Heart left ventricle (tissue), 16 donors: ENCODE measurements at regions not wholly inside any gene's neighbourhood (a gene's known extent, or its start where the extent isn't known, plus 50 kb on each side); places are given as distances from the start of the nearest gene placed in this dataset.

Experiments used
- ATAC-seq, 4 donors: fragments of 200-7000 bp; cut with Tn5 transposase; one replicate each; pipeline ENCODE4 v1.9.1; 2020 to 2022; ENCODE audit warnings: moderate library complexity in 4 of 4, mild to moderate bottlenecking in 3 of 4, moderate number of reproducible peaks in 1 of 4
- DNase-seq, 5 donors: peaks; one replicate each; pipeline ENCODE4 v3.0.0-alpha.2; 2020
- H3K27ac ChIP-seq, 12 donors: fragments of 200-600 bp; sonication (generic) in 4 of 12; one replicate each; pipeline versions ENCODE4 v1.5.0 to v1.8.0; 2016 to 2022; ENCODE audit warnings: mild to moderate bottlenecking in 2 of 12
- H3K27me3 ChIP-seq, 9 donors: fragments of 200-600 bp; sonication (generic) in 2 of 9; one replicate each; pipeline versions ENCODE4 v1.5.1 to v1.8.0; 2016 to 2022; ENCODE audit warnings: mild to moderate bottlenecking in 3 of 9
- H3K36me3 ChIP-seq, 9 donors: fragments of 200-600 bp; sonication (generic) in 2 of 9; one replicate each; pipeline versions ENCODE4 v1.5.0 to v1.8.0; 2018 to 2022; ENCODE audit warnings: mild to moderate bottlenecking in 2 of 9
- H3K4me1 ChIP-seq, 12 donors: fragments of 200-600 bp; sonication (generic) in 4 of 12; one replicate each; pipeline versions ENCODE4 v1.5.0 to v1.8.0; 2016 to 2022; ENCODE audit warnings: mild to moderate bottlenecking in 3 of 12
- H3K4me3 ChIP-seq, 12 donors: fragments of 200-600 bp; sonication (generic) in 4 of 12; one replicate each; pipeline versions ENCODE4 v1.5.0 to v1.8.0; 2017 to 2022; ENCODE audit warnings: mild to moderate bottlenecking in 9 of 12, moderate library complexity in 4 of 12
- H3K9me3 ChIP-seq, 12 donors: fragments of 200-600 bp; sonication (generic) in 4 of 12; one replicate each; pipeline versions ENCODE4 v1.5.0 to v1.8.0; 2016 to 2022; ENCODE audit warnings: mild to moderate bottlenecking in 1 of 12
- POLR2A ChIP-seq, 2 donors: fragments of 450-650 bp; IDR thresholded peaks; one replicate each; pipeline ENCODE4 v1.6.1; 2017; ENCODE audit warnings: antibody characterized with exemption in 2 of 2, mild to moderate bottlenecking in 2 of 2, moderate library complexity in 2 of 2
- WGBS, 4 donors: extraction: QIAGEN DNeasy Blood & Tissue Kit in 2 of 4; methylation state at CpG; one replicate each; pipeline versions ENCODE4 v1.1.5 to v1.1.7; 2013 to 2018; 5-methylcytosine and 5-hydroxymethylcytosine counted together
- intact Hi-C, 10 donors: fragments of 100-400 bp; cut with DNase I; formaldehyde crosslinking; loops; one replicate each; pipeline versions ENCODE4 v1.11.1 to v1.14.2; 2022
- TF ChIP-seq, protein P1 (sequence below), 12 donors: fragments of 200-600 bp; sonication (generic) in 4 of 12; IDR thresholded peaks; one replicate each; pipeline versions ENCODE4 v1.5.0 to v1.8.0; 2018 to 2022; ENCODE audit warnings: antibody characterized with exemption in 12 of 12, mild to moderate bottlenecking in 5 of 12
- donor health status: ischemic (EF 13 %, LVEDD 7.1; RV severe dilation, severe dysfunction).
- donor health status: healthy with polysubstance abuse.
- donor health status: DM: no; HTN: yes; CAD: no.
- donor health status: DM: no; HTN: no; CAD: no.
- donor health status: ischemic (EF 25% LVEDD 6.9; RV normal size, moderate dysfunction).
- donor health status: ischemic (EF 25% LVEDD 5.7; RV mildly dilated, moderate dysfunction).
- donor health status: healthy.
- donor health status: DM: yes; HTN: yes; CAD: no.
- donor health status: ischemic (EF 35%, LVEDD 5.7; RV mildly dilated, moderate dysfunction).
- donor health status: nonischemic (EF 11% LVEDD 7.7; RV severe dilation, severe dysfunction).
- donor health status: DM: yes; HTN: yes; CAD: no.
- donor health status: PGD.
- donor health status: ischemic (EF 29% LVEDD 5.4; RV normal size, mild dysfunction).
- donor health status: nonischemic (EF 23%, LVEDD 6.1; RV moderate dilation, normal function).

DNA sequence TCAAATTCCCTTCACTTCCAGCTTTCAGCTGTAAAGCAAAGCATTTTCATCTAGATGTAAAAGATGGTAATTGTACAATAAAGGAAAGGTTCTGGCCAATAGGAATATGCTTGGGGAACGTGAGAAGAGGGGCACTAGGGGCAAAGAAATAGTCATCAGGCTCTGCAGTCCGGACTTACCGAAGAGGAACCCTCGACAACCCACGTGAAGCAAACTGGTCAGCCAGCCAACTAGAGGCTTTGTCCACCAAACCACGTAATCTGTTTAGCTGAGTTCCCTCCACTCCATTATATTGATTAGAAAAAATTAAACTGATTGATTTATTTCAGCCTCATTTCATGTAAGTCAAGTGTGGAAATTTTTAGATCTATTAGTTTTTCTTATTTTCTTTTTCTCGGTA is 300.4 kb upstream of the FANCL start:
- no peak for ATAC-seq
- Histone ChIP-seq H3K4me3 (no peak overlapping the region), H3K27ac (no peak overlapping the region), H3K4me1 (no peaks in the 10 kb centered on the region), H3K27me3 (peaks cover 0 to 12% (median 0%) of the 10 kb centered on the region in 9 donors), H3K36me3 (no peaks in the 10 kb centered on the region), H3K9me3 (no peaks in the 10 kb centered on the region)
- WGBS, 4 donors: 54 to 72% (median 63%) methylated on average over 7 of the region's 7 CpGs
- intact Hi-C loops: no loop called here
- no peak for DNase-seq
- TF ChIP-seq, protein P1, sequence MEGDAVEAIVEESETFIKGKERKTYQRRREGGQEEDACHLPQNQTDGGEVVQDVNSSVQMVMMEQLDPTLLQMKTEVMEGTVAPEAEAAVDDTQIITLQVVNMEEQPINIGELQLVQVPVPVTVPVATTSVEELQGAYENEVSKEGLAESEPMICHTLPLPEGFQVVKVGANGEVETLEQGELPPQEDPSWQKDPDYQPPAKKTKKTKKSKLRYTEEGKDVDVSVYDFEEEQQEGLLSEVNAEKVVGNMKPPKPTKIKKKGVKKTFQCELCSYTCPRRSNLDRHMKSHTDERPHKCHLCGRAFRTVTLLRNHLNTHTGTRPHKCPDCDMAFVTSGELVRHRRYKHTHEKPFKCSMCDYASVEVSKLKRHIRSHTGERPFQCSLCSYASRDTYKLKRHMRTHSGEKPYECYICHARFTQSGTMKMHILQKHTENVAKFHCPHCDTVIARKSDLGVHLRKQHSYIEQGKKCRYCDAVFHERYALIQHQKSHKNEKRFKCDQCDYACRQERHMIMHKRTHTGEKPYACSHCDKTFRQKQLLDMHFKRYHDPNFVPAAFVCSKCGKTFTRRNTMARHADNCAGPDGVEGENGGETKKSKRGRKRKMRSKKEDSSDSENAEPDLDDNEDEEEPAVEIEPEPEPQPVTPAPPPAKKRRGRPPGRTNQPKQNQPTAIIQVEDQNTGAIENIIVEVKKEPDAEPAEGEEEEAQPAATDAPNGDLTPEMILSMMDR (IDR thresholded peaks at IDR 0.05): no peak
- TF ChIP-seq POLR2A (IDR thresholded peaks at IDR 0.05): no peak

DNA sequence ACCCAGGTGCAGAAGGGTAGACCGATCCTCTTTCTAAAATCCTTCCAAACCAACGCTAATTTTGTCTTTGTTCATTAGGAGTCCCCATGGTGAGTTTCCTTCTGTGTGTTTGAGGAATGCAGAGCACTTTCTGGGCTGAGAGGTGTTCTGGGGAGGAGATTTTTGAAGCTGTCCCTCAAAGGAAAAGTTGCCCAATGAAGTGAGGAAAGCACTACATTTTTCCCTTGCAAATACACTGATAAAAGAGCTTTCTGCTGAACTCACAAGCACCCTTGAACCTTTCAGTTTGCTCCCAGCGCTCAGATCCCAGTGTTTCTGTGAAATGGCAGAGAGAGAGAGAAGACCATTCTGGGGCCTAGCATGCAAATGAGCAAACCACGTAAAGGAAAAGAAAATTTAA is 299.6 kb upstream of the FANCL start:
- peaks cover 0 to 12% (median 0%) of the 10 kb centered on the region in 9 donors for H3K27me3 ChIP-seq
- DNase-seq (no peak), ATAC-seq (no peak)
- no peaks in the 10 kb centered on the region for H3K4me1 ChIP-seq
- no peak overlapping the region for H3K27ac ChIP-seq
- no peak overlapping the region for H3K4me3 ChIP-seq
- WGBS, 4 donors: 30 to 41% (median 36%) methylated on average over 4 of the region's 4 CpGs
- no peaks in the 10 kb centered on the region for H3K9me3 ChIP-seq
- TF ChIP-seq, protein P1 (IDR thresholded peaks at IDR 0.05): no peak
- no peaks in the 10 kb centered on the region for H3K36me3 ChIP-seq
- intact Hi-C loops: no loop called here

DNA sequence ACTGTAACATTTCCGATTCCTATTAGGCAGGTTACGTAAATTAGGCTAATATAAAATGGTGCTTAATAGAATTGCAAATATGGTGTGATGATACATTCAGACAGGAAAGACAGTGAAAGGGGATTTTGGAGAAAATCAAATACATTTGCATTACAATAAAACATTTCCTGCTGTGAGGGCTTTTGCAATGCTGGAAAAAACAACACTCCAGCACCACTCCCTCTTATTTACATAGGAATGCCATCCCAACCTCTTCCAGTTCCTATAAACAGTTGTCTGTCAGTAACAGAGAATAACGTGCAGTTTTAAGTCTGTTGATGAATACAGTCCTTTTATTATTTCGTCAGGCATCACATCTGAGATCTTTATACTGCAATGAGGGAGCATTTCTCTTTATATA is 298.8 kb upstream of the FANCL start:
- WGBS, 4 donors: 46 to 58% (median 52%) methylated on average over 4 of the region's 4 CpGs
- TF ChIP-seq, protein P1 (IDR thresholded peaks at IDR 0.05): no peak
- no peak for TF ChIP-seq POLR2A (IDR thresholded peaks at IDR 0.05)
- Histone ChIP-seq H3K36me3 (no peaks in the 10 kb centered on the region), H3K4me1 (no peaks in the 10 kb centered on the region), H3K27ac (no peak overlapping the region), H3K27me3 (peaks cover 0 to 12% (median 0%) of the 10 kb centered on the region in 9 donors), H3K9me3 (no peaks in the 10 kb centered on the region), H3K4me3 (no peak overlapping the region)
- ATAC-seq (no peak), DNase-seq (no peak)
- intact Hi-C loops: no loop called here

DNA sequence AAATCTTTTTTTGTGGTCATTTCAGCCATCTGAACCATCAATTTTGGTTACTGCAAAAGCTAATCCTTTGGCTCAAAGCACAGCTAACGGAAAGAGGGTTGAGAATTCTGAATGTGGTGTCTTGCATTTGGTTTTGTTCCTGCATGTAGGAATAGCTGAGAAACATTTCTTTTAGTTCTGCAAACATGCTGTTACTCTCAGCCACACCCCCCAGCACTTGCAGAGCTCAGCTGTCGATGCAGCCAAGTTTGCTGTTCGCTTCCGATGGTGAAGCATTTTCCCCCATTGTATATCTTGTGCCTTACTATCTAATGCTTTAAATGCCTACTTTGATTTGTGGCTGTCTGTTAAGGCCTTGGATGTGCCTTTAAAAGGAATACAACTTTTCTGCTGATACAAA is 294.9 kb upstream of the FANCL start:
- DNase-seq (no peak), ATAC-seq (no peak)
- Histone ChIP-seq H3K27ac (no peak overlapping the region), H3K4me1 (no peaks in the 10 kb centered on the region), H3K36me3 (no peaks in the 10 kb centered on the region), H3K4me3 (no peak overlapping the region), H3K27me3 (peaks cover 0 to 12% (median 0%) of the 10 kb centered on the region in 9 donors), H3K9me3 (no peaks in the 10 kb centered on the region)
- intact Hi-C loops: no loop called here
- TF ChIP-seq POLR2A (IDR thresholded peaks at IDR 0.05): no peak
- TF ChIP-seq, protein P1 (IDR thresholded peaks at IDR 0.05): no peak
- 51 to 70% (median 53%) methylated on average over 4 of the region's 4 CpGs for WGBS, 4 donors
